ENCODE measurements at regions not wholly inside any gene's neighbourhood (a gene's known extent, or its start where the extent isn't known, plus 50 kb on each side); places are given as distances from the start of the nearest gene placed in this dataset.

- TF ChIP-seq CTCF (conservative IDR thresholded peaks at IDR 0.05; ENCODE audit: low read depth, low read length) (no peak), EZH2 (IDR thresholded peaks at IDR 0.05; ENCODE audit: low read length, unreplicated experiment) (no peak), EZH2phosphoT487 (IDR thresholded peaks at IDR 0.05; ENCODE audit: borderline replicate concordance, low read length) (no peak)
Observed at GRCh38 chr2:144645083-144645778, 125.3 kb upstream of the ZEB2 start.

Data from PC-3 (cell line).